HCT116 (cell line): ENCODE measurements at regions not wholly inside any gene's neighbourhood (a gene's known extent, or its start where the extent isn't known, plus 50 kb on each side); places are given as distances from the start of the nearest gene placed in this dataset.

Source experiments
- ATAC-seq: fragments of 200-7000 bp; cut with Tn5 transposase; 2 replicates; pipeline ENCODE4 v1.9.1; 2020; ENCODE audit warnings: mild to moderate bottlenecking, moderate library complexity
- BruUV-seq: library from RNA; stranded (reverse); fragments of 400-500 nt; replicated peaks from 2 replicates; lab custom pipeline; 2021; lab: Mats Ljungman, UMichigan
- CTCF ChIA-PET: fragments of 300-600 bp; sonication (Branson Sonifier 250); formaldehyde crosslinking; loops from one replicate; lab custom pipeline; 2021; ENCODE audit warnings: antibody characterized with exemption; lab: Charles Lee
- POLR2A ChIA-PET: fragments of 300-600, 350-600 bp; sonication (Branson Sonifier 250); formaldehyde crosslinking; loops from one replicate; lab custom pipeline; 2021; ENCODE audit warnings: antibody characterized with exemption; lab: Charles Lee
- RAD21 ChIA-PET, 2 experiments: fragments of 300-600 bp; sonication (Branson Sonifier 250); formaldehyde crosslinking; loops; one replicate each; lab custom pipeline; 2023; ENCODE audit warnings: low total read pairs in 2 of 2; ENCODE audit not compliant: uncharacterized antibody in 2 of 2, unreplicated experiment in 2 of 2, low non-redundant PET in 1 of 2; lab: Charles Lee
- DNase-seq: peaks from one replicate; pipeline ENCODE4 v3.0.0-alpha.2; 2010; ENCODE audit warnings: low read depth, low spot score
- H2AFZ ChIP-seq: fragments of 200-600 bp; shearing (Covaris generic), sonication (generic); 2 replicates; pipeline ENCODE4 v1.6.1; 2017; ENCODE audit warnings: low read depth, mixed run types, mixed read lengths, antibody characterized with exemption, low read length; ENCODE audit not compliant: poor library complexity, severe bottlenecking
- H3K27ac ChIP-seq: 2 replicates; pipeline ENCODE4 v1.5.1; 2012; ENCODE audit warnings: low read depth, low read length
- H3K27me3 ChIP-seq: fragments of 200-600 bp; sonication (generic); 2 replicates; pipeline ENCODE4 v1.6.1; 2016; ENCODE audit warnings: mixed run types, low read length, mixed read lengths; ENCODE audit not compliant: insufficient read depth
- H3K36me3 ChIP-seq, 2 experiments: fragments of 200-500 bp in 1 of 2; fragments of 200-600 bp in 1 of 2; sonication (Bioruptor generic) in 1 of 2; sonication (generic) in 1 of 2; 2 replicates each; pipeline versions ENCODE4 v1.5.1 to v1.6.1; 2014 to 2016; ENCODE audit warnings: low read length in 2 of 2, inconsistent platforms in 1 of 2, mixed read lengths in 1 of 2, mixed run types in 1 of 2; ENCODE audit not compliant: insufficient read depth in 2 of 2, control insufficient read depth in 1 of 2
- H3K4me1 ChIP-seq, 2 experiments: fragments of 200-600 bp in 1 of 2; sonication (generic) in 1 of 2; 2 replicates each; pipeline versions ENCODE4 v1.5.1 to v1.6.1; 2012 to 2017; ENCODE audit warnings: low read length in 2 of 2, inconsistent platforms in 1 of 2, mild to moderate bottlenecking in 1 of 2, mixed read lengths in 1 of 2, mixed run types in 1 of 2, moderate library complexity in 1 of 2; ENCODE audit not compliant: insufficient read depth in 2 of 2, control insufficient read depth in 1 of 2
- H3K4me2 ChIP-seq: fragments of 200-600 bp; sonication (generic); 2 replicates; pipeline ENCODE4 v1.6.1; 2017; ENCODE audit warnings: mixed run types, low read length, mixed read lengths
- H3K4me3 ChIP-seq, 2 experiments: fragments of 200-600 bp in 1 of 2; sonication (generic) in 1 of 2; replicated peaks in 1 of 2; 2 replicates each; pipeline ENCODE4 v1.5.1; 2011 to 2016; ENCODE audit warnings: low read length in 2 of 2, control low read depth in 1 of 2, low read depth in 1 of 2, mild to moderate bottlenecking in 1 of 2, mixed read lengths in 1 of 2, mixed run types in 1 of 2
- H3K79me2 ChIP-seq: fragments of 200-600 bp; sonication (generic); 2 replicates; pipeline ENCODE4 v1.6.1; 2017; ENCODE audit warnings: mild to moderate bottlenecking, mixed run types, low read length, moderate library complexity, mixed read lengths; ENCODE audit not compliant: insufficient read depth
- H3K9ac ChIP-seq: fragments of 200-600 bp; sonication (generic); 2 replicates; pipeline ENCODE4 v1.6.1; 2016; ENCODE audit warnings: low read length, mixed read lengths
- H3K9me2 ChIP-seq: fragments of 200-600 bp; sonication (generic), shearing (Covaris generic); 2 replicates; pipeline ENCODE4 v1.6.1; 2017; ENCODE audit warnings: mixed run types, mild to moderate bottlenecking, moderate library complexity; ENCODE audit not compliant: insufficient read depth
- H3K9me3 ChIP-seq, 2 experiments: fragments of 200-500 bp in 1 of 2; fragments of 200-600 bp in 1 of 2; sonication (Bioruptor generic) in 1 of 2; sonication (generic) in 1 of 2; 2 replicates each; pipeline ENCODE4 v1.6.1; 2014 to 2017; ENCODE audit warnings: low read length in 2 of 2, mixed read lengths in 2 of 2, inconsistent platforms in 1 of 2, low read depth in 1 of 2, mild to moderate bottlenecking in 1 of 2, mixed run types in 1 of 2, moderate library complexity in 1 of 2; ENCODE audit not compliant: control insufficient read depth in 1 of 2, insufficient read depth in 1 of 2
- H4K20me1 ChIP-seq: fragments of 200-600 bp; sonication (generic), shearing (Covaris generic); 2 replicates; pipeline ENCODE4 v1.6.1; 2017; ENCODE audit warnings: mixed run types, mild to moderate bottlenecking, moderate library complexity; ENCODE audit not compliant: insufficient read depth
- CBX3 ChIP-seq: IDR thresholded peaks from 2 replicates; pipeline ENCODE4 v1.6.1; 2012; ENCODE audit warnings: low read depth
- ELF1 ChIP-seq: IDR thresholded peaks from 2 replicates; pipeline ENCODE4 v1.6.1; 2012; ENCODE audit warnings: low read depth, borderline replicate concordance
- EZH2 ChIP-seq: fragments of 200-600 bp; sonication (generic); IDR thresholded peaks from 2 replicates; pipeline ENCODE4 v1.6.1; 2017; ENCODE audit warnings: antibody characterized with exemption, mixed run types
- EZH2phosphoT487 ChIP-seq: fragments of 200-600 bp; IDR thresholded peaks from 2 replicates; pipeline ENCODE4 v1.6.1; 2018; ENCODE audit warnings: antibody characterized with exemption, borderline replicate concordance
- SIN3A ChIP-seq: IDR thresholded peaks from 2 replicates; pipeline ENCODE4 v1.6.1; 2012; ENCODE audit warnings: low read depth
- TCF7L2 ChIP-seq: IDR thresholded peaks from 2 replicates; pipeline ENCODE4 v1.7.0; 2011; ENCODE audit warnings: borderline replicate concordance, inconsistent platforms; ENCODE audit not compliant: insufficient read depth, insufficient read length; ENCODE audit errors: extremely low read depth
- intact Hi-C: fragments of 100-400 bp; cut with micrococcal nuclease; formaldehyde crosslinking; loops from 2 replicates; pipeline ENCODE4 v1.10.0; 2022
- TF ChIP-seq, protein P1 (sequence below), 3 experiments: fragments of 200-600 bp in 1 of 3; sonication (generic) in 1 of 3; IDR thresholded peaks in 2 of 3; conservative IDR thresholded peaks in 1 of 3; 2 replicates each; pipeline ENCODE4 v1.5.1; 2012 to 2017; ENCODE audit warnings: low read depth in 2 of 3, low read length in 2 of 3, antibody characterized with exemption in 1 of 3, borderline replicate concordance in 1 of 3, control low read depth in 1 of 3, mild to moderate bottlenecking in 1 of 3, mixed read lengths in 1 of 3, mixed run types in 1 of 3, moderate library complexity in 1 of 3; ENCODE audit not compliant: insufficient read depth in 1 of 3
- TF ChIP-seq, protein P2 (sequence below): IDR thresholded peaks from 2 replicates; pipeline ENCODE4 v1.6.1; 2012

DNA sequence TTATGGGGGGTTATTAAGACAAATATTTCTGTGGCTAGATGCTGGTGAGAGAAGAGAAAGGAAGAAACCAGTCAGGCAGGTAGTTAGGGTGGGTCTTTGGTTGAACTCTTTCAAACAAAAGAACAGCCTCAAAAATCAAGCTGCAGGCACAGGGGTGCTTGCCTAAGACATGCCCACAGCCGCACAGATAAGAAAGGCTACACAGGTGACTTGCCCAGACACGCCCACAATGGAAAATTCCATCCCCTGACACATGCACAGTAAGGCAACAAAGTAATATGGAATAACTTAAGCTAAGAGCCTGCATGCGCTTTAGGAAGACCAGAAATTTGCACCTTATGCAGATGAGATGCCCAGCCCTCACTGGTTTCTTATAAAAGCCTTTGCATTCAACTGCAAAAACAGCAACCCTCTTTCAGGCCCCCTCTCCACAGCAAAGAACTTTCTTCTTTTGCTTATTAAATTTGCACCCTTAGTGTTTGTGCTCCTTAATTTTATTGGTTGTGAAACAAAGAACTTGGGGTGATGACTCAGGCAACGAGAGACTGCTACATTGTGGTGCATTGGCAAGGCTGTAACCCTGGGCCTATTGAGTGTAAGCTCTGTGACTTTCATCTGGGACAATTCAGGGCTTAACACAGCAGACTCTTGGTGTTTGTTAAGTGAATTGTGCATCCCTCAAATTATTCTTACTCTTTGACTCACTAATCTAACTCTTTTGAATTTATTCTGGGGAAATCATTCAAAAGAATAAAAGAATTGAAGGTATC is 149.4 kb downstream of the RPAP3 start:
- Histone ChIP-seq H3K4me3 (no peak overlapping the region), H3K4me2 (no peak overlapping the region), H3K9me2 (no peaks in the 10 kb centered on the region), H2AFZ (no peak overlapping the region), H3K9ac (no peak overlapping the region), H3K27ac (no peak overlapping the region; the same call in 1 of the 2 replicates), H3K27me3 (no peaks in the 10 kb centered on the region), H3K4me1 (peaks cover 0 to 4% of the 10 kb centered on the region in 2 experiments; a peak in 2 of 4 replicates), H3K36me3 (no peaks in the 10 kb centered on the region), H3K79me2 (no peaks in the 10 kb centered on the region), H4K20me1 (no peaks in the 10 kb centered on the region), H3K9me3 (peaks cover 10 to 25% of the 10 kb centered on the region in 2 experiments; a peak in 3 of 4 replicates)
- TF ChIP-seq, protein P1, sequence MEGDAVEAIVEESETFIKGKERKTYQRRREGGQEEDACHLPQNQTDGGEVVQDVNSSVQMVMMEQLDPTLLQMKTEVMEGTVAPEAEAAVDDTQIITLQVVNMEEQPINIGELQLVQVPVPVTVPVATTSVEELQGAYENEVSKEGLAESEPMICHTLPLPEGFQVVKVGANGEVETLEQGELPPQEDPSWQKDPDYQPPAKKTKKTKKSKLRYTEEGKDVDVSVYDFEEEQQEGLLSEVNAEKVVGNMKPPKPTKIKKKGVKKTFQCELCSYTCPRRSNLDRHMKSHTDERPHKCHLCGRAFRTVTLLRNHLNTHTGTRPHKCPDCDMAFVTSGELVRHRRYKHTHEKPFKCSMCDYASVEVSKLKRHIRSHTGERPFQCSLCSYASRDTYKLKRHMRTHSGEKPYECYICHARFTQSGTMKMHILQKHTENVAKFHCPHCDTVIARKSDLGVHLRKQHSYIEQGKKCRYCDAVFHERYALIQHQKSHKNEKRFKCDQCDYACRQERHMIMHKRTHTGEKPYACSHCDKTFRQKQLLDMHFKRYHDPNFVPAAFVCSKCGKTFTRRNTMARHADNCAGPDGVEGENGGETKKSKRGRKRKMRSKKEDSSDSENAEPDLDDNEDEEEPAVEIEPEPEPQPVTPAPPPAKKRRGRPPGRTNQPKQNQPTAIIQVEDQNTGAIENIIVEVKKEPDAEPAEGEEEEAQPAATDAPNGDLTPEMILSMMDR (IDR thresholded peaks at IDR 0.05 in 2 of 3, conservative IDR thresholded peaks at IDR 0.05 in 1 of 3; ENCODE audit: borderline replicate concordance in 1 of 3, insufficient read depth in 1 of 3, low read depth in 2 of 3, low read length in 2 of 3), result no peak
- no peak for TF ChIP-seq EZH2
- TF ChIP-seq ELF1, result no peak
- TF ChIP-seq EZH2phosphoT487, result no peak
- TF ChIP-seq, protein P2, sequence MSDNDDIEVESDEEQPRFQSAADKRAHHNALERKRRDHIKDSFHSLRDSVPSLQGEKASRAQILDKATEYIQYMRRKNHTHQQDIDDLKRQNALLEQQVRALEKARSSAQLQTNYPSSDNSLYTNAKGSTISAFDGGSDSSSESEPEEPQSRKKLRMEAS, result no peak
- no peak for TF ChIP-seq CBX3
- no peak for TF ChIP-seq TCF7L2
- no peak for TF ChIP-seq SIN3A
- DNase-seq (no peak), ATAC-seq (no peak)
- no TSS peak for BruUV-seq
- ChIA-PET POLR2A (no interaction called here), CTCF (no interaction called here), RAD21 (no interaction called here)
- intact Hi-C loops, result no loop called here
